T-helper 17 cell (primary cell): ENCODE measurements at regions not wholly inside any gene's neighbourhood (a gene's known extent, or its start where the extent isn't known, plus 50 kb on each side); places are given as distances from the start of the nearest gene placed in this dataset.

Experiments
- ATAC-seq: fragments of 150-1000 bp; cut with Tn5 transposase; 2 replicates; pipeline ENCODE4 v1.10.0; 2021; ENCODE audit warnings: mild to moderate bottlenecking, moderate library complexity
- DNase-seq, 3 donors: peaks; one replicate each; pipeline versions ENCODE4 v3.0.0 to v3.0.0-alpha.2; 2020 to 2021
- H3K9me3 ChIP-seq: one replicate; pipeline ENCODE4 v1.7.0; 2013; ENCODE audit warnings: low read length, mild to moderate bottlenecking; ENCODE audit not compliant: control insufficient read depth, poor library complexity, severe bottlenecking
- H3K27ac Mint-ChIP-seq: one replicate; pipeline ENCODE4 v1.8.0; 2022; ENCODE audit warnings: mild to moderate bottlenecking, moderate library complexity, mixed read lengths
- H3K27me3 Mint-ChIP-seq: one replicate; pipeline ENCODE4 v1.8.0; 2022; ENCODE audit warnings: mixed read lengths
- H3K36me3 Mint-ChIP-seq: one replicate; pipeline ENCODE4 v1.8.0; 2022; ENCODE audit warnings: low read depth, mixed read lengths
- H3K4me1 Mint-ChIP-seq: one replicate; pipeline ENCODE4 v1.8.0; 2022; ENCODE audit warnings: mild to moderate bottlenecking, mixed read lengths
- H3K4me3 Mint-ChIP-seq: one replicate; pipeline ENCODE4 v1.8.0; 2022; ENCODE audit warnings: mild to moderate bottlenecking, moderate library complexity, mixed read lengths

GRCh38 chr16:62969711-62970318, 933.6 kb upstream of the CDH8 start:
- no peak for DNase-seq
- no peak for ATAC-seq
- Mint-ChIP-seq H3K27me3 (no peaks in the 10 kb centered on the region), H3K27ac (no peak overlapping the region), H3K36me3 (no peaks in the 10 kb centered on the region), H3K4me1 (no peaks in the 10 kb centered on the region), H3K4me3 (no peak overlapping the region)
- H3K9me3 ChIP-seq: no peaks in the 10 kb centered on the region

GRCh38 chr16:62967611-62968010, 931.4 kb upstream of the CDH8 start:
- no peaks in the 10 kb centered on the region for H3K36me3 Mint-ChIP-seq
- H3K27me3 Mint-ChIP-seq: no peaks in the 10 kb centered on the region
- no peak for DNase-seq
- H3K4me1 Mint-ChIP-seq: no peaks in the 10 kb centered on the region
- no peak overlapping the region for H3K4me3 Mint-ChIP-seq
- ATAC-seq: no peak
- no peaks in the 10 kb centered on the region for H3K9me3 ChIP-seq
- no peak overlapping the region for H3K27ac Mint-ChIP-seq

- H3K27ac Mint-ChIP-seq: no peak overlapping the region
- DNase-seq (no peak), ATAC-seq (no peak)
Observed at GRCh38 chr16:62967163-62967562, 930.9 kb upstream of the CDH8 start.

GRCh38 chr16:62966626-62967025, 930.4 kb upstream of the CDH8 start:
- Mint-ChIP-seq H3K27ac (no peak overlapping the region), H3K27me3 (no peaks in the 10 kb centered on the region), H3K4me1 (no peaks in the 10 kb centered on the region), H3K4me3 (no peak overlapping the region), H3K36me3 (no peaks in the 10 kb centered on the region)
- ATAC-seq: no peak
- no peak for DNase-seq
- H3K9me3 ChIP-seq: no peaks in the 10 kb centered on the region

More at GRCh38 chr16:62967163-62967562, 930.9 kb upstream of the CDH8 start:
- no peaks in the 10 kb centered on the region for H3K27me3 Mint-ChIP-seq
- H3K4me3 Mint-ChIP-seq: no peak overlapping the region
- H3K4me1 Mint-ChIP-seq: no peaks in the 10 kb centered on the region
- no peaks in the 10 kb centered on the region for H3K36me3 Mint-ChIP-seq
- H3K9me3 ChIP-seq: no peaks in the 10 kb centered on the region

- H3K9me3 ChIP-seq: no peaks in the 10 kb centered on the region
- H3K27ac Mint-ChIP-seq: no peak overlapping the region
- no peaks in the 10 kb centered on the region for H3K27me3 Mint-ChIP-seq
- ATAC-seq: no peak
- DNase-seq: no peak
- H3K4me3 Mint-ChIP-seq: no peak overlapping the region
- no peaks in the 10 kb centered on the region for H3K36me3 Mint-ChIP-seq
- H3K4me1 Mint-ChIP-seq: no peaks in the 10 kb centered on the region
Observed at GRCh38 chr16:62965831-62966230, 929.6 kb upstream of the CDH8 start.

GRCh38 chr16:62963846-62964245, 927.6 kb upstream of the CDH8 start:
- ATAC-seq (no peak), DNase-seq (no peak)
- Mint-ChIP-seq H3K36me3 (no peaks in the 10 kb centered on the region), H3K4me3 (no peak overlapping the region), H3K27ac (no peak overlapping the region), H3K4me1 (no peaks in the 10 kb centered on the region), H3K27me3 (no peaks in the 10 kb centered on the region)
- no peaks in the 10 kb centered on the region for H3K9me3 ChIP-seq

GRCh38 chr16:62955033-62955349, 918.8 kb upstream of the CDH8 start:
- Mint-ChIP-seq H3K4me1 (no peaks in the 10 kb centered on the region), H3K4me3 (no peak overlapping the region), H3K27ac (no peak overlapping the region), H3K27me3 (no peaks in the 10 kb centered on the region), H3K36me3 (no peaks in the 10 kb centered on the region)
- H3K9me3 ChIP-seq: no peaks in the 10 kb centered on the region
- no peak for ATAC-seq
- DNase-seq: no peak

GRCh38 chr16:62954144-62955032, 918.1 kb upstream of the CDH8 start:
- no peaks in the 10 kb centered on the region for H3K9me3 ChIP-seq
- H3K27ac Mint-ChIP-seq: no peak overlapping the region
- H3K4me1 Mint-ChIP-seq: no peaks in the 10 kb centered on the region
- no peaks in the 10 kb centered on the region for H3K27me3 Mint-ChIP-seq
- no peak overlapping the region for H3K4me3 Mint-ChIP-seq
- no peak for ATAC-seq
- DNase-seq: no peak
- no peaks in the 10 kb centered on the region for H3K36me3 Mint-ChIP-seq

- ATAC-seq (no peak), DNase-seq (no peak)
- H3K4me1 Mint-ChIP-seq: no peaks in the 10 kb centered on the region
- H3K27me3 Mint-ChIP-seq: no peaks in the 10 kb centered on the region
- H3K4me3 Mint-ChIP-seq: no peak overlapping the region
- H3K9me3 ChIP-seq: no peaks in the 10 kb centered on the region
- H3K36me3 Mint-ChIP-seq: no peaks in the 10 kb centered on the region
- no peak overlapping the region for H3K27ac Mint-ChIP-seq
Observed at GRCh38 chr16:62950351-62950750, 914.1 kb upstream of the CDH8 start.

- no peak overlapping the region for H3K4me3 Mint-ChIP-seq
- H3K27ac Mint-ChIP-seq: no peak overlapping the region
- no peak for DNase-seq
- H3K27me3 Mint-ChIP-seq: no peaks in the 10 kb centered on the region
- ATAC-seq: no peak
- H3K9me3 ChIP-seq: no peaks in the 10 kb centered on the region
- no peaks in the 10 kb centered on the region for H3K4me1 Mint-ChIP-seq
- H3K36me3 Mint-ChIP-seq: no peaks in the 10 kb centered on the region
Observed at GRCh38 chr16:62940569-62940968, 904.3 kb upstream of the CDH8 start.

- Mint-ChIP-seq H3K4me3 (no peak overlapping the region), H3K27me3 (no peaks in the 10 kb centered on the region), H3K4me1 (no peaks in the 10 kb centered on the region), H3K36me3 (no peaks in the 10 kb centered on the region), H3K27ac (no peak overlapping the region)
- no peak for DNase-seq
- no peaks in the 10 kb centered on the region for H3K9me3 ChIP-seq
- no peak for ATAC-seq
Observed at GRCh38 chr16:62939687-62940086, 903.4 kb upstream of the CDH8 start.

- Mint-ChIP-seq H3K36me3 (no peaks in the 10 kb centered on the region), H3K4me1 (no peaks in the 10 kb centered on the region), H3K4me3 (no peak overlapping the region), H3K27me3 (no peaks in the 10 kb centered on the region), H3K27ac (no peak overlapping the region)
- DNase-seq (no peak), ATAC-seq (no peak)
- peaks cover 2% of the 10 kb centered on the region for H3K9me3 ChIP-seq
Observed at GRCh38 chr16:62933929-62934328, 897.7 kb upstream of the CDH8 start.

- DNase-seq: no peak
- ATAC-seq: no peak
- no peaks in the 10 kb centered on the region for H3K36me3 Mint-ChIP-seq
- H3K27ac Mint-ChIP-seq: no peak overlapping the region
- no peak overlapping the region for H3K4me3 Mint-ChIP-seq
- no peaks in the 10 kb centered on the region for H3K27me3 Mint-ChIP-seq
- H3K4me1 Mint-ChIP-seq: no peaks in the 10 kb centered on the region
- H3K9me3 ChIP-seq: peaks cover 5% of the 10 kb centered on the region
Observed at GRCh38 chr16:62929593-62929992, 893.4 kb upstream of the CDH8 start.

- H3K4me1 Mint-ChIP-seq: no peaks in the 10 kb centered on the region
- H3K27me3 Mint-ChIP-seq: no peaks in the 10 kb centered on the region
- no peaks in the 10 kb centered on the region for H3K36me3 Mint-ChIP-seq
- H3K4me3 Mint-ChIP-seq: no peak overlapping the region
- ATAC-seq (no peak), DNase-seq (no peak)
- peaks cover 5% of the 10 kb centered on the region for H3K9me3 ChIP-seq
- no peak overlapping the region for H3K27ac Mint-ChIP-seq
Observed at GRCh38 chr16:62927122-62927521, 890.9 kb upstream of the CDH8 start.
